ENCODE measurements at regions not wholly inside any gene's neighbourhood (a gene's known extent, or its start where the extent isn't known, plus 50 kb on each side); places are given as distances from the start of the nearest gene placed in this dataset.

GRCh38 chr5:165602529-165602928 is 2097.1 kb downstream of the MAT2B start:
- no peak overlapping the region for H3K4me3 ChIP-seq
- no peaks in the 10 kb centered on the region for H3K36me3 ChIP-seq
- no peak overlapping the region for H3K27ac ChIP-seq
- DNase-seq: no peak
- H3K4me1 ChIP-seq: no peaks in the 10 kb centered on the region
- no peaks in the 10 kb centered on the region for H3K27me3 ChIP-seq
- H3K9me3 ChIP-seq (replicated peaks): no peaks in the 10 kb centered on the region

DNA sequence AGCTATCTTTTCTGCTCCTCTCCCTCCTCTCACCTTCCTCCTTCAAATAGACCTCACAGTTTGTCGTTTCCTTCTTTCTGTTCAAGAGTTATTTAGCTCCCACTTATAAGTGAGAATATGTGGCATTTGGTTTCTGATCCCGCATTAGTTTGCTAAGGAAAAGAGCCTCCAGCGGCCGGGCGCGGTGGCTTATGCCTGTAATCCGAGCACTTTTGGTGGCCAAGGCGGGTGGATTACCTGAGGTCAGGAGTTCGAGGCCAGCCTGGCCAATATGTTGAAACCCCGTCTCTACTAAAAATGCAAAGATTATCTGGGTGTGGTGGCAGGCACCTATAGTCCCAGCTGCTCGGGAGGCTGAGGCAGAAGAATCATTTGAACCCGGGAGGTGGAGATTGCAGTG is 2101.6 kb downstream of the MAT2B start:
- Histone ChIP-seq H3K4me1 (no peaks in the 10 kb centered on the region), H3K27ac (no peak overlapping the region), H3K27me3 (no peaks in the 10 kb centered on the region), H3K9me3 (replicated peaks) (no peaks in the 10 kb centered on the region), H3K4me3 (no peak overlapping the region), H3K36me3 (no peaks in the 10 kb centered on the region)
- DNase-seq: no peak

DNA sequence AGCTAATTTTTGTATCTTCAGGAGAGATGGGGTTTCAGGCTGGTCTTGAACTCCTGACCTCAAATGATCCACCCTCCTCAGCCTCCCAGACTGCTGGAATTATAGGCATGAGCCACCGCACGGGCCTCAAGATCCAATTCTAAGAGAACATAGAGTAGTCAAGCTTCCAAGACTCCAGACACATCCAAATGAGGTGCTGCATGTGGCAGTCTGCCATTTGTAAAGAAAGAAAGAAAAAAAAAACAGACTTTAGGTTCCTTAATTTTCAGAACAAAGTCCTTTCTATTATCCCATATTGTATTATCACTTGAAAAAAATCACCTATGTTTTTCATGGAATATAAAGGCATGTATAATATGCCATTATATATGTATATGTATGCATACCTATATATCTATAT is 2104.5 kb downstream of the MAT2B start:
- Histone ChIP-seq H3K36me3 (no peaks in the 10 kb centered on the region), H3K4me3 (no peak overlapping the region), H3K9me3 (replicated peaks) (no peaks in the 10 kb centered on the region), H3K27me3 (no peaks in the 10 kb centered on the region), H3K4me1 (no peaks in the 10 kb centered on the region), H3K27ac (no peak overlapping the region)
- no peak for DNase-seq

GRCh38 chr5:165616490-165617405 is 2111.3 kb downstream of the MAT2B start:
- DNase-seq: no peak
- Histone ChIP-seq H3K4me3 (no peak overlapping the region), H3K27me3 (no peaks in the 10 kb centered on the region), H3K9me3 (replicated peaks) (no peaks in the 10 kb centered on the region), H3K4me1 (no peaks in the 10 kb centered on the region), H3K36me3 (no peaks in the 10 kb centered on the region), H3K27ac (no peak overlapping the region)

GRCh38 chr5:165617491-165617890 is 2112.1 kb downstream of the MAT2B start:
- no peaks in the 10 kb centered on the region for H3K27me3 ChIP-seq
- no peaks in the 10 kb centered on the region for H3K9me3 ChIP-seq (replicated peaks)
- no peaks in the 10 kb centered on the region for H3K4me1 ChIP-seq
- H3K4me3 ChIP-seq: no peak overlapping the region
- no peak for DNase-seq
- no peaks in the 10 kb centered on the region for H3K36me3 ChIP-seq
- H3K27ac ChIP-seq: no peak overlapping the region

- H3K4me3 ChIP-seq: no peak overlapping the region
- no peaks in the 10 kb centered on the region for H3K36me3 ChIP-seq
- no peak for DNase-seq
- no peaks in the 10 kb centered on the region for H3K4me1 ChIP-seq
- no peaks in the 10 kb centered on the region for H3K27me3 ChIP-seq
- no peak overlapping the region for H3K27ac ChIP-seq
- H3K9me3 ChIP-seq (replicated peaks): no peaks in the 10 kb centered on the region
Observed at GRCh38 chr5:165620394-165620793, 2115.0 kb downstream of the MAT2B start.

- no peak for DNase-seq
- H3K27me3 ChIP-seq: no peaks in the 10 kb centered on the region
- no peak overlapping the region for H3K4me3 ChIP-seq
- H3K36me3 ChIP-seq: no peaks in the 10 kb centered on the region
- H3K4me1 ChIP-seq: no peaks in the 10 kb centered on the region
- no peak overlapping the region for H3K27ac ChIP-seq
- H3K9me3 ChIP-seq (replicated peaks): no peaks in the 10 kb centered on the region
Observed at GRCh38 chr5:165622864-165623536, 2117.6 kb downstream of the MAT2B start.

- H3K27me3 ChIP-seq: no peaks in the 10 kb centered on the region
- no peak overlapping the region for H3K27ac ChIP-seq
- H3K4me3 ChIP-seq: no peak overlapping the region
- DNase-seq: no peak
- no peaks in the 10 kb centered on the region for H3K36me3 ChIP-seq
- H3K9me3 ChIP-seq (replicated peaks): no peaks in the 10 kb centered on the region
- no peaks in the 10 kb centered on the region for H3K4me1 ChIP-seq
Observed at GRCh38 chr5:165624166-165624946, 2118.9 kb downstream of the MAT2B start.

- no peak for DNase-seq
- no peaks in the 10 kb centered on the region for H3K4me1 ChIP-seq
- no peaks in the 10 kb centered on the region for H3K36me3 ChIP-seq
- H3K27me3 ChIP-seq: no peaks in the 10 kb centered on the region
- no peaks in the 10 kb centered on the region for H3K9me3 ChIP-seq (replicated peaks)
- no peak overlapping the region for H3K27ac ChIP-seq
- H3K4me3 ChIP-seq: no peak overlapping the region
Observed at GRCh38 chr5:165626161-165626560, 2120.7 kb downstream of the MAT2B start.

DNA sequence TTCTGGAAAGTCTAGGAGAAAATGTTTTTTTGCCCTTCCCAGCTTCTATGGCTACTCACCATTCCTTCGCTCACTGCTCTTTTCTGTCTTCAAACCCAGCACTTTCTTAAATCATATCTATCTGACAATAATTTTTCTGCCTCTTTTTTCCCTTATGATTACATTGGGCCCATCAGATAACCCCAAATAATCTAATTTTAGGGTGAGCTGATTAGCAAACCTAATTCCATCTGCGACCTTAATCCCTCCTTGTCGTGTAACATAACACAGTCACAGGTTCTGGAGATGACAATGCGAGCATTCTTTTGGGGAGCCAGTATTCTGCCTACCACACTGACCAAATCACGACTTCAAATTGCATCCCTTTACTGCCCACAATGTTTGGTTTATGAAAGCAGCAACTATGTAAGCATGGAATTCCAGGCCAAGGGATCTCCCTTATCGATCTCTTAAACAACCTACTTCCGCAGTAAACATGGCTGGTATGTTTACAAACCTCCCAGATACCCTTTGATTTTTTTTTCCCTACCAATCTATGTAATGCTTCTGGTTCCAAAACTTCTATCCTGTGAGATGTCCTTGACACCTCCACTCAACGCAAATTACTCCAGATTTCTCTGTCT is 2122.2 kb downstream of the MAT2B start:
- Histone ChIP-seq H3K4me1 (no peaks in the 10 kb centered on the region), H3K36me3 (no peaks in the 10 kb centered on the region), H3K9me3 (replicated peaks) (no peaks in the 10 kb centered on the region), H3K27ac (no peak overlapping the region), H3K27me3 (no peaks in the 10 kb centered on the region), H3K4me3 (no peak overlapping the region)
- DNase-seq: no peak

GRCh38 chr5:165630261-165630778 is 2124.9 kb downstream of the MAT2B start:
- H3K4me3 ChIP-seq: no peak overlapping the region
- DNase-seq: peak; percentile 23 to 75
- H3K27me3 ChIP-seq: no peaks in the 10 kb centered on the region
- no peaks in the 10 kb centered on the region for H3K9me3 ChIP-seq (replicated peaks)
- no peak overlapping the region for H3K27ac ChIP-seq
- no peaks in the 10 kb centered on the region for H3K36me3 ChIP-seq
- H3K4me1 ChIP-seq: no peaks in the 10 kb centered on the region

GRCh38 chr5:165631235-165631634 is 2125.8 kb downstream of the MAT2B start:
- Histone ChIP-seq H3K36me3 (no peaks in the 10 kb centered on the region), H3K27ac (no peak overlapping the region), H3K9me3 (replicated peaks) (no peaks in the 10 kb centered on the region), H3K4me1 (no peaks in the 10 kb centered on the region), H3K4me3 (no peak overlapping the region), H3K27me3 (no peaks in the 10 kb centered on the region)
- DNase-seq: no peak

GRCh38 chr5:165642366-165642765 is 2136.9 kb downstream of the MAT2B start:
- Histone ChIP-seq H3K4me3 (no peak overlapping the region), H3K36me3 (no peaks in the 10 kb centered on the region), H3K27ac (no peak overlapping the region), H3K9me3 (replicated peaks) (no peaks in the 10 kb centered on the region), H3K4me1 (no peaks in the 10 kb centered on the region), H3K27me3 (0 out of 2 replicates have a peak, but pooled peaks cover 4% of the 10 kb centered on the region)
- DNase-seq: no peak

DNA sequence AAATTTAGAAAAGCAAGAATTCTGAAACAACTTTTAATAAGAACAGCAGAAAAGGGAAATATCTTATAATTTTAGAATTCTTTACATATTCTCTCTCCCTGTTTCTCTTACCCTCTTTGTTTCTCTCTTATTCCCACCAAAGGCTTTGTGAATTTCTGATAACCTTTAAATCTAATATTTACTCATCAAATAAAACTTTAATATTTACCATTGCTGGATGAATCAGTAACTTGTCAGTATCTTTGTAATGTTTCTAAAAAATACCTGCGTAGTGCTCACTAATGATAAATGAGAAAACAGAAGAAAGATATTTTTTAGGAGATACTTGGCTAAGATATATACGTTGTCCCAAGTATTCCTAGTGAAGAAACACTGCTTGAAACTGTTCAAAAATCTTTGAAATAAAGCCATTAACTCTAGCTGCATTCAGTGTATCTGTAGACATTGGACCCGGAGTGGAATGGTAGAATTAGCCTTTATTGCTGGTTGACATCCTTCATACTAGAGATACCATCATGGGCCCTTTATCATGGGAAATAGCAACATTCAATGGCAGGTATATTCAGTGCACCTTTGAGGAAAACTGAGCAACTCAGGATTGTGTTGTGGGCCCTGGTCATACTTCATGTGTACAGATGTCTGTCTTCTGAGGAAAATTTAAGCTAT is 2160.4 kb downstream of the MAT2B start:
- H3K27ac ChIP-seq: no peak overlapping the region
- H3K27me3 ChIP-seq: no peaks in the 10 kb centered on the region
- no peak for DNase-seq
- no peaks in the 10 kb centered on the region for H3K4me1 ChIP-seq
- H3K36me3 ChIP-seq: no peaks in the 10 kb centered on the region
- H3K9me3 ChIP-seq (replicated peaks): no peaks in the 10 kb centered on the region
- no peak overlapping the region for H3K4me3 ChIP-seq
